Left ventricle myocardium inferior (tissue), 1 donor: ENCODE measurements at regions not wholly inside any gene's neighbourhood (a gene's known extent, or its start where the extent isn't known, plus 50 kb on each side); places are given as distances from the start of the nearest gene placed in this dataset.
A peak's percentile ranks its signal among the peaks of the same experiment; 100 is the strongest.

Experiments used
- DNase-seq: peaks from one replicate; pipeline ENCODE4 v3.0.0-alpha.2; 2020
- H3K27ac ChIP-seq: fragments of 200-600 bp; replicated peaks from 2 replicates; pipeline ENCODE4 v1.8.0; 2021
- H3K27me3 ChIP-seq: fragments of 200-600 bp; 2 replicates; pipeline ENCODE4 v1.8.0; 2021; ENCODE audit warnings: low read depth
- H3K36me3 ChIP-seq: fragments of 200-600 bp; 2 replicates; pipeline ENCODE4 v1.8.0; 2021
- H3K4me1 ChIP-seq: fragments of 200-600 bp; 2 replicates; pipeline ENCODE4 v1.8.0; 2021
- H3K4me3 ChIP-seq: fragments of 200-600 bp; 2 replicates; pipeline ENCODE4 v1.8.0; 2021; ENCODE audit warnings: mild to moderate bottlenecking, moderate library complexity
- H3K9me3 ChIP-seq: fragments of 200-600 bp; replicated peaks from 2 replicates; pipeline ENCODE4 v1.8.0; 2021
- intact Hi-C: fragments of 100-400 bp; cut with micrococcal nuclease; formaldehyde crosslinking; loops from one replicate; pipeline ENCODE4 v1.11.0; 2022
- TF ChIP-seq, protein P1 (sequence below): fragments of 200-600 bp; IDR thresholded peaks from 2 replicates; pipeline ENCODE4 v1.8.0; 2021; ENCODE audit warnings: antibody characterized with exemption, mild to moderate bottlenecking, borderline replicate concordance
- donor health status: DM: no; HTN: yes; CAD: no; lungs with severe emphysema.

- intact Hi-C loops: no loop called here
- Histone ChIP-seq H3K27ac (no peak overlapping the region), H3K36me3 (no peaks in the 10 kb centered on the region), H3K27me3 (no peaks in the 10 kb centered on the region), H3K9me3 (peaks cover 32% of the 10 kb centered on the region), H3K4me3 (no peak overlapping the region), H3K4me1 (no peaks in the 10 kb centered on the region)
- TF ChIP-seq, protein P1, sequence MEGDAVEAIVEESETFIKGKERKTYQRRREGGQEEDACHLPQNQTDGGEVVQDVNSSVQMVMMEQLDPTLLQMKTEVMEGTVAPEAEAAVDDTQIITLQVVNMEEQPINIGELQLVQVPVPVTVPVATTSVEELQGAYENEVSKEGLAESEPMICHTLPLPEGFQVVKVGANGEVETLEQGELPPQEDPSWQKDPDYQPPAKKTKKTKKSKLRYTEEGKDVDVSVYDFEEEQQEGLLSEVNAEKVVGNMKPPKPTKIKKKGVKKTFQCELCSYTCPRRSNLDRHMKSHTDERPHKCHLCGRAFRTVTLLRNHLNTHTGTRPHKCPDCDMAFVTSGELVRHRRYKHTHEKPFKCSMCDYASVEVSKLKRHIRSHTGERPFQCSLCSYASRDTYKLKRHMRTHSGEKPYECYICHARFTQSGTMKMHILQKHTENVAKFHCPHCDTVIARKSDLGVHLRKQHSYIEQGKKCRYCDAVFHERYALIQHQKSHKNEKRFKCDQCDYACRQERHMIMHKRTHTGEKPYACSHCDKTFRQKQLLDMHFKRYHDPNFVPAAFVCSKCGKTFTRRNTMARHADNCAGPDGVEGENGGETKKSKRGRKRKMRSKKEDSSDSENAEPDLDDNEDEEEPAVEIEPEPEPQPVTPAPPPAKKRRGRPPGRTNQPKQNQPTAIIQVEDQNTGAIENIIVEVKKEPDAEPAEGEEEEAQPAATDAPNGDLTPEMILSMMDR: no peak
- DNase-seq: no peak
Observed at GRCh38 chr7:17700138-17700537, 240.2 kb downstream of the SNX13 start.

DNA sequence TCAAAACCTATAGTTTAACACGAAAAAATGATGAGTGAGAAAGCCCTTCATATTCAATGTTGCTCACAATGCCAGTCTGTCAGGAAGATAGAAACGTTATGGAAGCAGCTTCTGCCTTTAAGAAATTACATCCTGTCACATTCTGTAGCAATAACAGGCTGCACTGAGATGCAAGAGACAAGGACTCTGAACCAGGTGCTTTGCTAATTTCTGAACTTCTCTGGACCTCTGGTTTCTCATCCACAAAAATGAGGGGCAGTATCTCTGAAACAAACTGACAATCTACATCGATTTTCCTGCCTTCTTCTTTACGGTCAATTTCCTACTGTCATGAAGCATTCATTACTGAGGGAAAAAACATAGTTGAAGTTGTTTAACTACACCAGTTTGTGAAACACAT lies 234.0 kb downstream of the SNX13 start:
- H3K27ac ChIP-seq: no peak overlapping the region
- TF ChIP-seq, protein P1: no peak
- no peak overlapping the region for H3K4me3 ChIP-seq
- intact Hi-C loops: no loop called here
- no peaks in the 10 kb centered on the region for H3K27me3 ChIP-seq
- no peaks in the 10 kb centered on the region for H3K36me3 ChIP-seq
- no peaks in the 10 kb centered on the region for H3K4me1 ChIP-seq
- no peak for DNase-seq
- H3K9me3 ChIP-seq: peaks cover 4% of the 10 kb centered on the region

DNA sequence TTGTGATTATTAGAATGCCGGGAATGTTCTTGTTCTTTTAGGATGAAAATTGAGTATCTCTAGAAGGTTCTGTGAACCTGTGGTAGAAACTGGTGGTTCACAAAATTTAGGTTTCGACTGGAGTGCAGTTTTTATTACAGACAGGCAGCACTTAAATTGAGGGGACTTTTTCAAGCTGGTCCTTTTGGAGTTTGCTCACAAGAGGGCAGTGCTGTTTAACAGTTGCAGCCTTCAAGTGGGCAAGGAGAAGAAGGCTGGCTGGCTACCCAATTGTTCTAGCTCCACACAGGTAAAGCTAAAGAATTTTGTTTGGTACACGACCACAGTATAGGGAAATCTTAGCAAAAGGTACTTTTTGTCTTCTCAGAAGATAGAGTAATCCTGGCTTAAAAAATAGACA lies 233.6 kb downstream of the SNX13 start:
- Histone ChIP-seq H3K4me3 (no peak overlapping the region), H3K27me3 (no peaks in the 10 kb centered on the region), H3K27ac (no peak overlapping the region), H3K36me3 (no peaks in the 10 kb centered on the region), H3K9me3 (no peaks in the 10 kb centered on the region), H3K4me1 (no peaks in the 10 kb centered on the region)
- no peak for DNase-seq
- intact Hi-C loops: no loop called here
- TF ChIP-seq, protein P1: peak; percentile 70

- H3K36me3 ChIP-seq: no peaks in the 10 kb centered on the region
- H3K27ac ChIP-seq: no peak overlapping the region
- H3K9me3 ChIP-seq: no peaks in the 10 kb centered on the region
- H3K4me1 ChIP-seq: no peaks in the 10 kb centered on the region
- no peaks in the 10 kb centered on the region for H3K27me3 ChIP-seq
- H3K4me3 ChIP-seq: no peak overlapping the region
- TF ChIP-seq, protein P1: no peak
- DNase-seq: no peak
- intact Hi-C loops: no loop called here
Observed at GRCh38 chr7:17709127-17709526, 231.2 kb downstream of the SNX13 start.

DNA sequence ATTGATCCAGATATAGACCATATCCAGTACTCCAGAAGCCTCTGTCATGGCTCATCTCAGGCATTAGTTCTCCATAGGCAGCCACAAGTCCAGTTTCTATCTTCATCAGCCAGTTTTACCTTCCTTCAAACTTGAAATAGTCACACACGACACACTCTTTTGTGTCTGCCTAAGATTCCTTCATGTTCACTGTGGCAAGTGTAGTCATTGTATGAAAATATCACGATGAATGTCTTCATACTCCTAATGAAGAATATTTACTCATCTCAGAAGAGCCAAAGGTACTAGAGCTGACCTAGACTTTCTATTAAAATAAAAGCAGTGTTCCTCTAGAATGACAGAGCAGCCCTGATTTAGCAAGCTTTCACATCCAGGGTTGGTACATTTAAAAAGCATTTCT lies 230.7 kb downstream of the SNX13 start:
- no peaks in the 10 kb centered on the region for H3K4me1 ChIP-seq
- no peaks in the 10 kb centered on the region for H3K9me3 ChIP-seq
- H3K27me3 ChIP-seq: no peaks in the 10 kb centered on the region
- no peaks in the 10 kb centered on the region for H3K36me3 ChIP-seq
- no peak overlapping the region for H3K4me3 ChIP-seq
- H3K27ac ChIP-seq: no peak overlapping the region
- no peak for DNase-seq
- TF ChIP-seq, protein P1: no peak
- intact Hi-C loops: no loop called here

GRCh38 chr7:17710312-17710711 lies 230.0 kb downstream of the SNX13 start:
- Histone ChIP-seq H3K27ac (no peak overlapping the region), H3K9me3 (no peaks in the 10 kb centered on the region), H3K4me3 (no peak overlapping the region), H3K4me1 (no peaks in the 10 kb centered on the region), H3K36me3 (no peaks in the 10 kb centered on the region), H3K27me3 (no peaks in the 10 kb centered on the region)
- DNase-seq: no peak
- TF ChIP-seq, protein P1: no peak
- intact Hi-C loops: no loop called here
